ENCODE measurements at regions not wholly inside any gene's neighbourhood (a gene's known extent, or its start where the extent isn't known, plus 50 kb on each side); places are given as distances from the start of the nearest gene placed in this dataset.

GRCh38 chr17:73785496-73785895 is 141.3 kb upstream of the SDK2 start:
- no peak for DNase-seq (ENCODE audit: low spot score)

- no peak for DNase-seq (ENCODE audit: low spot score)
Measured at GRCh38 chr17:73785958-73786743, 141.9 kb upstream of the SDK2 start.

- no peak for DNase-seq (ENCODE audit: low spot score)
Measured at GRCh38 chr17:73787076-73788059, 143.1 kb upstream of the SDK2 start.

- no peak for DNase-seq (ENCODE audit: low spot score)
Measured at GRCh38 chr17:73788111-73788510, 143.9 kb upstream of the SDK2 start.

- DNase-seq (ENCODE audit: low spot score): no peak
Measured at GRCh38 chr17:73791121-73791520, 146.9 kb upstream of the SDK2 start.

- no peak for DNase-seq (ENCODE audit: low spot score)
Measured at GRCh38 chr17:73791631-73792030, 147.4 kb upstream of the SDK2 start.

GRCh38 chr17:73792994-73793393 is 148.7 kb upstream of the SDK2 start:
- DNase-seq (ENCODE audit: low spot score): no peak

- DNase-seq (ENCODE audit: low spot score): no peak
Measured at GRCh38 chr17:73794336-73794735, 150.1 kb upstream of the SDK2 start.

GRCh38 chr17:73795730-73796129 is 151.5 kb upstream of the SDK2 start:
- no peak for DNase-seq (ENCODE audit: low spot score)

- no peak for DNase-seq (ENCODE audit: low spot score)
Measured at GRCh38 chr17:73797594-73798110, 153.4 kb upstream of the SDK2 start.

- no peak for DNase-seq (ENCODE audit: low spot score)
Measured at GRCh38 chr17:73798111-73798748, 154.0 kb upstream of the SDK2 start.

GRCh38 chr17:73799096-73799495 is 154.9 kb upstream of the SDK2 start:
- DNase-seq (ENCODE audit: low spot score): no peak

GRCh38 chr17:73799781-73800627 is 155.8 kb upstream of the SDK2 start:
- no peak for DNase-seq (ENCODE audit: low spot score)

- DNase-seq (ENCODE audit: low spot score): no peak
Measured at GRCh38 chr17:73800893-73801292, 156.6 kb upstream of the SDK2 start.

GRCh38 chr17:73801455-73802100 is 157.3 kb upstream of the SDK2 start:
- DNase-seq (ENCODE audit: low spot score): no peak

GRCh38 chr17:73802314-73802713 is 158.1 kb upstream of the SDK2 start:
- no peak for DNase-seq (ENCODE audit: low spot score)

- no peak for DNase-seq (ENCODE audit: low spot score)
Measured at GRCh38 chr17:73802871-73803270, 158.6 kb upstream of the SDK2 start.

GRCh38 chr17:73803964-73804435 is 159.8 kb upstream of the SDK2 start:
- no peak for DNase-seq (ENCODE audit: low spot score)

- DNase-seq (ENCODE audit: low spot score): no peak
Measured at GRCh38 chr17:73806768-73807167, 162.5 kb upstream of the SDK2 start.

- no peak for DNase-seq (ENCODE audit: low spot score)
Measured at GRCh38 chr17:73813201-73813600, 169.0 kb upstream of the SDK2 start.

- DNase-seq (ENCODE audit: low spot score): no peak
Measured at GRCh38 chr17:73814075-73814474, 169.8 kb upstream of the SDK2 start.

Measured in CD4-positive, alpha-beta T cell treated with Interleukin-6 at 100 ng/mL for 8 hours (primary cell).